Adipocyte (in vitro differentiated cells): ENCODE measurements at regions not wholly inside any gene's neighbourhood (a gene's known extent, or its start where the extent isn't known, plus 50 kb on each side); places are given as distances from the start of the nearest gene placed in this dataset.

Experiments
- DNase-seq: peaks from one replicate; pipeline ENCODE4 v3.0.0-alpha.2; 2015; ENCODE audit warnings: low read depth
- H3K27me3 ChIP-seq: replicated peaks from 2 replicates; pipeline ENCODE4 v1.7.0; 2013; ENCODE audit warnings: mild to moderate bottlenecking, low read length, moderate library complexity; ENCODE audit not compliant: control insufficient read depth, insufficient read depth
- H3K36me3 ChIP-seq: 2 replicates; pipeline ENCODE4 v1.7.0; 2013; ENCODE audit warnings: low read length, mild to moderate bottlenecking, moderate library complexity; ENCODE audit not compliant: control insufficient read depth, insufficient read depth, severe bottlenecking
- H3K4me1 ChIP-seq: 2 replicates; pipeline ENCODE4 v1.7.0; 2013; ENCODE audit warnings: mild to moderate bottlenecking, low read length, moderate library complexity; ENCODE audit not compliant: control insufficient read depth, insufficient read depth
- H3K4me3 ChIP-seq: 2 replicates; pipeline ENCODE4 v1.7.0; 2013; ENCODE audit warnings: mild to moderate bottlenecking, low read length, moderate library complexity
- H3K9ac ChIP-seq: 2 replicates; pipeline ENCODE4 v1.7.0; 2013; ENCODE audit warnings: mild to moderate bottlenecking, low read length, moderate library complexity
- H3K9me3 ChIP-seq: 2 replicates; pipeline ENCODE4 v1.7.0; 2013; ENCODE audit warnings: mild to moderate bottlenecking, low read length, moderate library complexity; ENCODE audit not compliant: control insufficient read depth

DNA sequence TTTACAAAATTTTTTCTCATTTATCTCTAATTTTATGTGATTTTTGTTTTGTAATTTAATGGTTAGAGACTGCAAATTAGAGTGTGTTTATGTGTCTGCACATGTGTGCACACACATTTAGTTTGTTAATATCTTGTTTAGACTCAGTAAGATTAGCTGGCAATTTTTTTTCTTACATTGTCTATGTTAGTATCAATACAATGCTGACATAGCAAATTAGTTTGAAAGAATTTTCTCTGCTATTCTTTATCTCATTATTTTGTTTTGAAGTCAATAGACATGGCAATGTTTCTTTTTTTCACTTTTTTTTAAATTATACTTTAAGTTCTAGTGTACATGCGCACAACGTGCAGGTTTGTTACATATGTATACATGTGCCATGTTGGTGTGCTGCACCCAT lies 1155.0 kb downstream of the ZPLD1 start:
- DNase-seq: no peak
- Histone ChIP-seq H3K4me1 (no peaks in the 10 kb centered on the region), H3K36me3 (no peaks in the 10 kb centered on the region), H3K4me3 (no peak overlapping the region), H3K9me3 (no peaks in the 10 kb centered on the region), H3K9ac (no peak overlapping the region), H3K27me3 (no peaks in the 10 kb centered on the region)

DNA sequence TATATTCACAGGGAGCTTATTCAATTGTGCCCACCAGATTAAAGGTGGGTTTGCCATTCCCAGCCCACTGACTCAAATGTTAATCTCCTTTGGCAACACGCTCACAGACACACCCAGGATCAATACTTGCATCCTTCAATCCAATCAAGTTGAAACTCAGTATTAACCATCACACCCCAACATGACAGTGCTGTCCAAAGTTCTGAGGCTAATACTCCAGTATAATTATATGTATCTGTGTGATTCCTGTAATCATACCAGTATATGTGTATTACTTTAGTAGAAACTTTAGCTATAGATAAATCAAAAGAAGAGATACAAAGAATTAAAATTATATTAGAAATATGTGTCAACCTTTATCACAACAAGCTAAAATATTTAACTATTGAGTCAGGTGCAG lies 1166.0 kb downstream of the ZPLD1 start:
- Histone ChIP-seq H3K27me3 (no peaks in the 10 kb centered on the region), H3K9ac (no peak overlapping the region), H3K9me3 (no peaks in the 10 kb centered on the region), H3K4me3 (no peak overlapping the region), H3K36me3 (no peaks in the 10 kb centered on the region), H3K4me1 (no peaks in the 10 kb centered on the region)
- no peak for DNase-seq

DNA sequence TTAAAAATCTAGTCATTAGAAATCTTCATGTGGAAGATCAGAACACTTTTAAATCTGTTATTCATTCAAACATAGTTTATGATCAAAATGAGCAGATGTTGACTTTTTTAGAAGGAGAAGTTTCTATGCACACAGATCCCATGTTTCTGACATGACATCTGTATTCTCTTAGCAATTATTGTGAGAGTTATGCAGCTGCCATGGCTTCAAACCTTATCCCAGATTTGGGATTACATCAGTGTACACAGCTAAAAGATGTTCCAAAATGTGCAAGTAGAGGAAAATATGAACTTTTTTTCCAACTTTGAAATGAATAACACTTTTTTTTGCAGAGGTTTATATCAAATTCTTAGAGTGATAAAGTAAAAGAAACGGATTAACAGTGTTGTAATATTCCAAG lies 1166.9 kb downstream of the ZPLD1 start:
- Histone ChIP-seq H3K9ac (no peak overlapping the region), H3K27me3 (no peaks in the 10 kb centered on the region), H3K4me3 (no peak overlapping the region), H3K9me3 (no peaks in the 10 kb centered on the region), H3K4me1 (no peaks in the 10 kb centered on the region), H3K36me3 (no peaks in the 10 kb centered on the region)
- no peak for DNase-seq

DNA sequence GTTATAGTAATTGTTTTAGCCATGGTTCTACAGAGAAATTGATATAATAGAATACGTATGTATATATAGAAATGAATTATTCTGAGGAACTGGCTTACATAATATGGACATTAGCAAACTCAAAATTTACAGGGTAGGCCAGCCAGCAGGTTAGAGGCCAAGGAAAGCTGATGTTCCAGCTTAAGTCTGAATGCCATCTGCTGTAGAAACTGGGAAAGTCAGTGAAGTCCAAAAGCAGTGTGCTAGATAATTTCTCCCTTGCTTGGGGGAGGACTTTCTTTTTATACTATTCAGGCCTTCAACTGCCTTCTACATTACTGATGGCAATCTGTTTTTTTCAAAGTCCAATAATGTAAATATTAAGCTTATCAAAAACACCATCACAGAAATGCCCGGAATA lies 1174.7 kb downstream of the ZPLD1 start:
- DNase-seq: peak; percentile 10
- H3K9ac ChIP-seq: no peak overlapping the region
- no peak overlapping the region for H3K4me3 ChIP-seq
- H3K27me3 ChIP-seq: no peaks in the 10 kb centered on the region
- H3K9me3 ChIP-seq: no peaks in the 10 kb centered on the region
- no peaks in the 10 kb centered on the region for H3K4me1 ChIP-seq
- H3K36me3 ChIP-seq: no peaks in the 10 kb centered on the region

DNA sequence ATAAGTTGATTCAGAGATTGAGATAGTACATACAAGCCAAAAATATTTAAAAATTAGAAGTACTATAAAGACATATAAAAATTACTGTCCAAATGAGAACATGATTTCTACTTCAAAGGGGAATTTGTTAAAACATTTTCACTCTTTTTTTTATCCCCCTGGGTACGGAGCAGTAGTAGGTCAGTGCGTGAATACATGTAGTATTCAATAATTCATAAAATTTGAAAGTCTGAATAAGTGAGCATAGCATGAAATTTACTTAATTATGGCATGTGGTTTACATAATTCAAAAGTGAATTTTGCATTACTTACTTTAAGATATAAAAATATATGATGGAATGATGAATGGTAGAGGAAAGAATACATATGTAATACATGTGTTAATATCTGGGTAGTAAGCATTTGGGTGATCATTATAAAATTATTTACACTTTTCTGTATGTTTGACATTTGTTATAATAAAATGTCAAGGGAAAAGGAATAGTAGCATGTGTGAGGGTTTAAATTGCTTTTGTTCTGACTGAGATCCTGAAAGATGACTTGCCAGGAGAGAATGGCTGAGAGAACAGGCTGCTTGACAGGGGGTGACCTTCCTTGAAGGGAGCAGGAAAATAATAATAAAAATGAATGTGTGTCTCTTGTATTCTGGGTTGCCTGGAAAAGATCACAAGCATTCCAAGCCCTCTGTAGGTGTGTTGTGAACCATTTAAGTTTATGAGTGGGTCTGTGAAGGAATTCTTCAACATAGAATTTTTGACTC lies 1178.8 kb downstream of the ZPLD1 start:
- Histone ChIP-seq H3K27me3 (no peaks in the 10 kb centered on the region), H3K4me1 (no peaks in the 10 kb centered on the region), H3K36me3 (no peaks in the 10 kb centered on the region), H3K9me3 (no peaks in the 10 kb centered on the region), H3K9ac (no peak overlapping the region), H3K4me3 (no peak overlapping the region)
- no peak for DNase-seq

DNA sequence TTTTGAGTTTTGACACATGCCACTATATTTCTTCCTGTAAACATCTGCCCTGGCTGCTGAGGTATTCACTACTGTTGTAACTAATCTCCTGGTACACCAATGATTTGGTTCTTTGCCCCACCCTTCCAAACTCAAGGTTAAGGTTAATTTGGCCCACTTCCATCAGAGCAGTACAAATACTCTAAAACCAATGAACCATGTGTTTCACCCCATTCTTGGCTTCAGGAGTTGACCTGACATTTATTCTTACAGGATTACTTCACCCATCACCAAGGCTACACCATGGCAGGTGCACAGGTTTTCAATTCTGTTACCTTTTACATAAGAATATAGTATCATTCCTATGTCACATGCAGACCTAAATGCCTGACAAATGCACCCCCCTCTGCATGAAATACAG lies 1179.9 kb downstream of the ZPLD1 start:
- H3K9ac ChIP-seq: no peak overlapping the region
- no peak overlapping the region for H3K4me3 ChIP-seq
- H3K4me1 ChIP-seq: no peaks in the 10 kb centered on the region
- H3K27me3 ChIP-seq: no peaks in the 10 kb centered on the region
- no peaks in the 10 kb centered on the region for H3K9me3 ChIP-seq
- H3K36me3 ChIP-seq: no peaks in the 10 kb centered on the region
- DNase-seq: no peak

DNA sequence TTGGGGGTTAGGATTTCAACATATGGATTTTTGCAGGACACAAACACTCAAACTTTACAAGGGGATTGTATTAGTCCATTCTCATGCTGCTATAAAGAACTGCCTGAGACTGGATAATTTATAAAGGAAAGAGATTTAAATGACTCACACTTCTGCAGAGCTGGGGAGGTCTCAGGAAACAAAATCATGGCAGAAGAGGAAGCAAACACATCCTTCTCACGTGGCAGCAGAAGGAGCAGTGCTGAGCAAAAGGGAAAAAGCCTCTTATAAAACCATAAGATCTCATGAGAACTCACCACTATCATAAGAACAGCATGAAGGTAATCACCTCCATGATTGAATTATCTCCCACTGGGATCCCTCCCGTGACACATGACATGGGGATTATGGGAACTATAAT lies 1183.1 kb downstream of the ZPLD1 start:
- no peak overlapping the region for H3K4me3 ChIP-seq
- H3K4me1 ChIP-seq: no peaks in the 10 kb centered on the region
- H3K36me3 ChIP-seq: no peaks in the 10 kb centered on the region
- DNase-seq: no peak
- H3K9me3 ChIP-seq: no peaks in the 10 kb centered on the region
- H3K27me3 ChIP-seq: no peaks in the 10 kb centered on the region
- no peak overlapping the region for H3K9ac ChIP-seq

DNA sequence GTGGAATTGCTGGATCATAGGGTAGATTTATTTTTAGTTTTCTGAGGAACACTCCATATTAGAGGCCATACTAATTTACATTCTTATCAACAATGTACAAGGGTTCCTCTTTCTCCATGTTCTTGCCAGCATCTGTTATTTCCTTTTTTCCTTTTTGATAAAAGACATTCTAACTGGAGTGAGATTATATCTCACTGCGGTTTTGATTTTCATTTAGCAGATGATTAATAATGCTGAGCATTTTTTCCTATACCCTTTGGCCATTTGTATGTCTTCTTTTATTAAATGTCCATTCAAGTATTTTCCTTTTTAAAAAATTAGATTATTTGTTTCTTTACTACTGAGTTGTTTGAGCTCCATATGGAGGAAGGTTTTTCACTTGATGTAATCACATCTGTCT lies 1189.5 kb downstream of the ZPLD1 start:
- no peaks in the 10 kb centered on the region for H3K36me3 ChIP-seq
- DNase-seq: no peak
- H3K9ac ChIP-seq: no peak overlapping the region
- H3K9me3 ChIP-seq: no peaks in the 10 kb centered on the region
- no peak overlapping the region for H3K4me3 ChIP-seq
- H3K4me1 ChIP-seq: no peaks in the 10 kb centered on the region
- no peaks in the 10 kb centered on the region for H3K27me3 ChIP-seq

DNA sequence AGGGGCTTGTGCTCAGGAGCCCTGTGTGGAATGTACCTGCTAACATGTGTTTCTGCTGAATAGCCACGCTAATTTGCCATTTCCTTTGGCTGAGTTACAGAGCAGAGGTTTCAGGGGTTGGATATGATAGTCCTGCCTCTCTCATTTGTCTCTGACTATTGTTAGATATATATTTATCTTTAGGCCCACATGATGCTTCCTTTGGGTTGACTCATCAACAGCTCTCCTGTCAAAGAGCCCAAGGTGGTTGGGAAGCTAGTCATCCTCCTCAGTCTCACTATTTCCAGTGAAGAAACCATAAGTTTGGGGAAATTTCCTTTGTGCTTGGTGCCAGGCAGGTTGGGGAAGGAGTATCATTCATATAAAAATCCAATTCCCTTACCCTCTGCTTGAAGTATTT lies 1194.6 kb downstream of the ZPLD1 start:
- H3K27me3 ChIP-seq: no peaks in the 10 kb centered on the region

DNA sequence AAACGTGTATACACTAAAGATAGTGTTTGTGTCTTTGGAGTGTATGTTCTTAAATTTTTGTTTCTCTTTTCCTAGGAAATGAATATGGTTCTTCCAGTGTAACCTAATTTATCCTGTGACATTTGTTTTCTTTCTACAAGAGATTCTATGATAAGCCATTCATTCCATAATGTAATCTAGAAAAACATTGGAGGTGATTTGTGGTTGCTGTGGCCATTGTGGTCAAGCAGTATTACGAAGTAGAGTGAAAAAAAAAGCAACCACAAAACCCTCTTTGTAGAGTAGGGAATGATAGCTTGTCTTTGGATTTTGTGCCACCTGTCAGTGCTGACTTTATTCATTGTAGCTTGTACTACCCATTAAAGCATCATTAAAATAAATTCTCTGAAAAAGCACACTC lies 1209.6 kb downstream of the ZPLD1 start:
- Histone ChIP-seq H3K4me1 (no peaks in the 10 kb centered on the region), H3K9ac (no peak overlapping the region), H3K36me3 (no peaks in the 10 kb centered on the region), H3K4me3 (no peak overlapping the region), H3K27me3 (no peaks in the 10 kb centered on the region), H3K9me3 (no peaks in the 10 kb centered on the region)
- peak; percentile 0 for DNase-seq

More for the DNA sequence above, 1194.6 kb downstream of the ZPLD1 start:
- Histone ChIP-seq H3K9ac (no peak overlapping the region), H3K4me1 (no peaks in the 10 kb centered on the region), H3K9me3 (peaks cover 3% of the 10 kb centered on the region), H3K36me3 (no peaks in the 10 kb centered on the region), H3K4me3 (no peak overlapping the region)
- DNase-seq: no peak

DNA sequence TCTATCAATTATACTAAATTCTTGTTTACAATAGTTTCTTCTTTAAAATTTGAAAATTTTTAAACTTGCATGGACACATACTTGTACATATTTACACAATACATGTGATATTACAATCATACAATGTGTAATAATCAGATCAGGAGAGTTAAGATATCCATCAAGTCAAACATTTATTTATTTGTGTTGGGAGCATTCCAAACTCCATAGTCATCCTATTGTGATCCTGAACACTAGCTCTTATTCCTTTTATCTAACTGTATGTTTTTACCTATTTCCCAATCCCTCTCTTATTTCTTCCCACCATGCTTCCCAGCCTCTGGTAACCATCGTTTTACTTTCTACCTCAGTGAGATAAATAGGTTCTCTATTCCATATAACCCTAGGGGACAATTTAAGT lies 1219.2 kb downstream of the ZPLD1 start:
- H3K36me3 ChIP-seq: no peaks in the 10 kb centered on the region
- no peak overlapping the region for H3K9ac ChIP-seq
- H3K4me3 ChIP-seq: no peak overlapping the region
- H3K9me3 ChIP-seq: no peaks in the 10 kb centered on the region
- H3K4me1 ChIP-seq: no peaks in the 10 kb centered on the region
- DNase-seq: no peak
- no peaks in the 10 kb centered on the region for H3K27me3 ChIP-seq

DNA sequence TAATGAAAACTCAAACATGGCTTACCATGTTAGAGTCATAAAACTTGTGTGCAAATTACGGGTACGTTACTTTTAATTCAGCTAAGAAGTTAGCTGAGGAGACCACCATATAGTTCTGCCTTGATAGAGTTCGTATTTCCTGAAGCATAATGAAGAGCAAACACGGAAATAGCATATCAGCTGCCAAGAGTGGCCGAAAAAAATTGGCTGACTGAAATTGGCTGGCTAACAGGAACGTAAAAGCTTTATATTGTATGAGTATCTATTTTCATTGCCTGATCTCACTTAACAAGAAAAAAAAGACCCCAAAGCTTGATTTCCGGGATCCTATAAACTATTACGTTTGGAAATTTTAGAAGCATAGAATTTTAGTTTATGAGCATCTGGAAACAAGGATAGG lies 1222.9 kb downstream of the ZPLD1 start:
- no peak overlapping the region for H3K4me3 ChIP-seq
- no peak for DNase-seq
- H3K9me3 ChIP-seq: no peaks in the 10 kb centered on the region
- no peaks in the 10 kb centered on the region for H3K36me3 ChIP-seq
- no peak overlapping the region for H3K9ac ChIP-seq
- no peaks in the 10 kb centered on the region for H3K4me1 ChIP-seq
- H3K27me3 ChIP-seq: no peaks in the 10 kb centered on the region
